ENCODE measurements at regions not wholly inside any gene's neighbourhood (a gene's known extent, or its start where the extent isn't known, plus 50 kb on each side); places are given as distances from the start of the nearest gene placed in this dataset.

DNA sequence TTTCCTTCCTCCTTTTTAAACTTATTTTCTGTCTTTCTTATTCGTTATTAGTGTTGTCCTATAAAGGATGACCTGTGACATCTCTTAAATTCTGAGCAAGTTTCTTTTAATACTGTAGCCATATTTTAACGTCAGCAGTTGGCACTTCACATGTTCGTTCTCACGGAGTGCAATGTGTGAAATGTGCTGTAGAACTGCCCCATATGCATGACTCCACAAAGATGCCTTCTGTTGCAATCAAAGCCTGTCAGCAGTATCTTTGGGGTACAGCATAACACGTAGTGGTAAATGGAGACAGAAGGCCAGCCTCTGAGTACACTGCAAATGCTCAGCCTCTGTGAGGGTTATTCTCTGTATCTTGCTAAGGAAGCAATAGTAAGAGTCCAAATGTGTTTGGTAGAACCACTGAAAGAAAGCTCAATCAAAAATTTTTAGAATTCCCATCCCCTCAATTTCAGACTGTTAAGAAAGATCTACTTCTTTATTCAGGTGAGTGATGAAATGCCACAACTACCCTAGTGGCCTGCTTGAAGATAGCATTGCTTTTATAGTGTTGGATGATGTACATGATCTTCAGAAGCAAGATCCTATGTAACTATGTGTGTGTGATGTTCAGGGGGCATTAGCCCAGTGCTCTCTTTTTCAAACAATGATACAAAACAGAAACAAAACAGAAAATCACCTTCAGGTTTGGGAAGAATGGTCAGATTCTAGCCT, 277.7 kb downstream of the TMEM167A start:
- no peak for TF ChIP-seq CTCF (IDR thresholded peaks at IDR 0.05)
- intact Hi-C loops (cut with DNase I; ENCODE audit: low total_unique reads): no loop called here
- Histone ChIP-seq H3K9me3 (no peaks in the 10 kb centered on the region), H3K27ac (peak overlapping the region; percentile 26 to 38), H3K4me3 (no peak overlapping the region), H3K4me1 (peaks cover 0 to 20% (median 0%) of the 10 kb centered on the region in 4 donors), H3K36me3 (no peaks in the 10 kb centered on the region), H3K27me3 (no peaks in the 10 kb centered on the region)
- no peak for DNase-seq

DNA sequence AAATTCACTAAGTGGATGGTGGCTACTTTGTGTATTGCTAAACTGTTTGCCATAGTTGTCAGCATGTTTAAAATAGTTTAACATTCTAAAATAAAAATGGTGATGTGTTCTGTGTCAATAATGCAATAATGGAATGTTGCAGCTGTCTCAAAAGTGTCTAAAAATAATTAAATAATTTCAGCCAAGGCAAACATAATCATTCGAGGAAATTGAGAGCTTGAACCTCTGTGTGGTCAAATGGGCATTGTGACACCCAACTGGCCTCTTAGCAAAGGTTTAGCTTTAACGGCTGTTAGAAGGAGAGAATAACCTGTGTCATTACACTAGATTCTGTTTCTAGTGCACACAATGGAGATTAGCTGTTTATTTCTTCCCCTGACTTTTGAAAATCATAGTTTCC, 278.5 kb downstream of the TMEM167A start:
- H3K4me1 ChIP-seq: peaks cover 0 to 20% (median 0%) of the 10 kb centered on the region in 4 donors
- H3K27me3 ChIP-seq: no peaks in the 10 kb centered on the region
- no peaks in the 10 kb centered on the region for H3K36me3 ChIP-seq
- TF ChIP-seq CTCF (IDR thresholded peaks at IDR 0.05): no peak
- DNase-seq: no peak
- peak overlapping the region; percentile 18 to 26 for H3K27ac ChIP-seq
- no peaks in the 10 kb centered on the region for H3K9me3 ChIP-seq
- no peak overlapping the region for H3K4me3 ChIP-seq
- intact Hi-C loops (cut with DNase I; ENCODE audit: low total_unique reads): no loop called here

DNA sequence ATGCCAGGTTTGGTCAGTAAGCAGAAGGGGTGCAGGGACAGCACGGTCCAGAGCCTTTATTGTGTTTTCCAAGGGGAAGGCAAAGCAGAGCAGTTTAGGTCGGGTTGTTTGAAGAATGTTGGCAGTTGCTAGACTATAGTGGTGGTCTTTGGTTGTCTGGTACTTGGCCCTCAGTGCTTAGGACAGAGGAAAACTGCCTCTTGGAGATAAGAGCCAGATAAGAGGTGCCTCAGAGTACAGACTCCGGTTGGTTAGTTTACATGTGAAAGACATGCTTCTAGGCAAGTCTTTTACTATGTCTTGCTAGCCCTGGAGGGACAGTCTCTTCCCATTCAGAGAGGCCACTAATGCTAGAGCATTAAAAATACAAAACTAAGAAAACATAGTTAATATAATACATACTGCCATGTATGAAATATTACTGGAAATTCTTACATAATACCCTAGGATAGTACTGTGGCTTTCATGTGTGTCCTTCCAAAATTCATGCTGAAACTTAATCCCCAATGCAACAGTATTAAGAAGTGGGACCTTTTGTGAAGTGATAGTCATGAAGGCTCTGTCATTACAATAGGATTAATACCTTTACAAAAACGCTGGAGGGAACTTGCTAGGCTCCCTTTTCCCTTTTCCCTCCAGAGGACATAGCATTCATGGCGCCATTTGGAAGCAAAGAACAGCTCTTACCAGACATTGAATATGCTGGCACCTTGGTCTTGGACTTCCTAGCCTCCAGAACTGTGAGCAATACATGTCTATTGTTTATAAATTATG, 280.4 kb downstream of the TMEM167A start:
- Histone ChIP-seq H3K36me3 (no peaks in the 10 kb centered on the region), H3K9me3 (no peaks in the 10 kb centered on the region), H3K4me3 (no peak overlapping the region), H3K4me1 (peaks cover 0 to 20% (median 0%) of the 10 kb centered on the region in 4 donors), H3K27ac (no peak overlapping the region), H3K27me3 (no peaks in the 10 kb centered on the region)
- no peak for TF ChIP-seq CTCF (IDR thresholded peaks at IDR 0.05)
- intact Hi-C loops (cut with DNase I; ENCODE audit: low total_unique reads): no loop called here
- no peak for DNase-seq

DNA sequence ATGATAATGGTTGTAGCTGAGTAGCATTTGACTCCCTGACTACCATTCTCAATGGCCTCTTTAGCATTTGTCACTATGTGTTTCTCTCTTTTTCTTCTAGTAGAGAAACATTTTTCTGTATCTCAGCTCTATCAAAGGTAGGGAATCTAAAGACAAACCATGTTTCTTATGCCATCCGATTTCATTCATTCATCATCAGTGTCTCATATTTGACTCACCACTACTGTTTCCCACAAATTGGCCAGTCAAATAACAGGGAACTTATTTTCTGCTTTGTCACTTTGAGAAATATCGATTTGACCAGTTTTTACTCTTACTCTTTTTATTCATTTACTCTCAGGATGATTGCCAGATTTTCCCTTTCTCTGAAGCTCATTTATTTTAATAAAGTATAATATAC, 282.3 kb downstream of the TMEM167A start:
- intact Hi-C loops (cut with DNase I; ENCODE audit: low total_unique reads): no loop called here
- no peak for DNase-seq
- H3K27ac ChIP-seq: no peak overlapping the region
- H3K36me3 ChIP-seq: no peaks in the 10 kb centered on the region
- no peaks in the 10 kb centered on the region for H3K9me3 ChIP-seq
- no peaks in the 10 kb centered on the region for H3K27me3 ChIP-seq
- peaks cover 0 to 20% (median 0%) of the 10 kb centered on the region in 4 donors for H3K4me1 ChIP-seq
- H3K4me3 ChIP-seq: no peak overlapping the region
- no peak for TF ChIP-seq CTCF (IDR thresholded peaks at IDR 0.05)

- H3K9me3 ChIP-seq: no peaks in the 10 kb centered on the region
- H3K4me3 ChIP-seq: no peak overlapping the region
- intact Hi-C loops (cut with DNase I; ENCODE audit: low total_unique reads): no loop called here
- TF ChIP-seq CTCF (IDR thresholded peaks at IDR 0.05): peak; percentile 39 to 54
- H3K27ac ChIP-seq: no peak overlapping the region
- peaks cover 0 to 10% (median 0%) of the 10 kb centered on the region in 4 donors for H3K4me1 ChIP-seq
- no peaks in the 10 kb centered on the region for H3K27me3 ChIP-seq
- H3K36me3 ChIP-seq: no peaks in the 10 kb centered on the region
- DNase-seq: no peak
These were observed 283.3 kb downstream of the TMEM167A start for GRCh38 chr5:82793808-82794419.

All from tibial artery (tissue), 4 donors.